Colonic mucosa (tissue), 4 donors: ENCODE measurements at regions not wholly inside any gene's neighbourhood (a gene's known extent, or its start where the extent isn't known, plus 50 kb on each side); places are given as distances from the start of the nearest gene placed in this dataset.

Experiments used
- DNase-seq: peaks from one replicate; pipeline ENCODE4 v3.0.0-alpha.2; 2020
- H3K27ac ChIP-seq: fragments of 200-600 bp; one replicate; pipeline ENCODE4 v1.8.0; 2021
- H3K27me3 ChIP-seq: fragments of 200-600 bp; one replicate; pipeline ENCODE4 v1.8.0; 2021
- H3K36me3 ChIP-seq: fragments of 200-600 bp; one replicate; pipeline ENCODE4 v1.8.0; 2021
- H3K4me1 ChIP-seq: fragments of 200-600 bp; one replicate; pipeline ENCODE4 v1.8.0; 2021; ENCODE audit warnings: mild to moderate bottlenecking
- H3K4me3 ChIP-seq: fragments of 200-600 bp; one replicate; pipeline ENCODE4 v1.8.0; 2021
- H3K9ac ChIP-seq, 2 donors: one replicate each; pipeline ENCODE4 v1.7.0; 2013; ENCODE audit warnings: control low read depth in 2 of 2, low read depth in 2 of 2, low read length in 2 of 2
- H3K9me3 ChIP-seq: fragments of 200-600 bp; one replicate; pipeline ENCODE4 v1.8.0; 2021
- CTCF ChIP-seq: fragments of 200-600 bp; IDR thresholded peaks from one replicate; pipeline ENCODE4 v1.8.0; 2022; ENCODE audit warnings: antibody characterized with exemption, mild to moderate bottlenecking
- intact Hi-C: fragments of 100-400 bp; cut with DNase I; formaldehyde crosslinking; loops from one replicate; pipeline ENCODE4 v1.14.1; 2022
- donor health status: healthy.
- donor health status: DM: no; HTN: no; CAD: no.
- donor health status: DM: no; HTN: no; CAD: no.

- Histone ChIP-seq H3K27me3 (no peaks in the 10 kb centered on the region), H3K9me3 (no peaks in the 10 kb centered on the region), H3K4me3 (no peak overlapping the region), H3K27ac (no peak overlapping the region), H3K9ac (no peak overlapping the region), H3K36me3 (no peaks in the 10 kb centered on the region), H3K4me1 (no peaks in the 10 kb centered on the region)
- intact Hi-C loops: no loop called here
- TF ChIP-seq CTCF: no peak
- DNase-seq: no peak
Measured at GRCh38 chr12:115457798-115458197, 773.8 kb upstream of the TBX3 start.

- no peak for TF ChIP-seq CTCF
- DNase-seq: no peak
- Histone ChIP-seq H3K36me3 (no peaks in the 10 kb centered on the region), H3K27me3 (no peaks in the 10 kb centered on the region), H3K4me1 (no peaks in the 10 kb centered on the region), H3K4me3 (no peak overlapping the region), H3K9me3 (no peaks in the 10 kb centered on the region), H3K9ac (no peak overlapping the region), H3K27ac (no peak overlapping the region)
- intact Hi-C loops: no loop called here
Measured at GRCh38 chr12:115456946-115457689, 773.1 kb upstream of the TBX3 start.

GRCh38 chr12:115455268-115455681 lies 771.3 kb upstream of the TBX3 start:
- Histone ChIP-seq H3K4me3 (no peak overlapping the region), H3K9me3 (no peaks in the 10 kb centered on the region), H3K27me3 (no peaks in the 10 kb centered on the region), H3K36me3 (no peaks in the 10 kb centered on the region), H3K4me1 (no peaks in the 10 kb centered on the region), H3K27ac (no peak overlapping the region), H3K9ac (no peak overlapping the region)
- TF ChIP-seq CTCF: no peak
- intact Hi-C loops: no loop called here
- DNase-seq: no peak

- DNase-seq: no peak
- no peak overlapping the region for H3K9ac ChIP-seq
- no peaks in the 10 kb centered on the region for H3K27me3 ChIP-seq
- TF ChIP-seq CTCF: no peak
- no peak overlapping the region for H3K4me3 ChIP-seq
- intact Hi-C loops: no loop called here
- no peaks in the 10 kb centered on the region for H3K36me3 ChIP-seq
- no peak overlapping the region for H3K27ac ChIP-seq
- no peaks in the 10 kb centered on the region for H3K4me1 ChIP-seq
- no peaks in the 10 kb centered on the region for H3K9me3 ChIP-seq
Measured at GRCh38 chr12:115452751-115453281, 768.8 kb upstream of the TBX3 start.

- intact Hi-C loops: no loop called here
- Histone ChIP-seq H3K4me3 (no peak overlapping the region), H3K4me1 (no peaks in the 10 kb centered on the region), H3K9ac (peak overlapping the region in 1 of 2 donors; percentile 12), H3K27me3 (no peaks in the 10 kb centered on the region), H3K27ac (no peak overlapping the region), H3K9me3 (no peaks in the 10 kb centered on the region), H3K36me3 (no peaks in the 10 kb centered on the region)
- DNase-seq: peak; percentile 39
- TF ChIP-seq CTCF: no peak
Measured at GRCh38 chr12:115451780-115452736, 768.1 kb upstream of the TBX3 start.
